HEK293 (cell line): ENCODE measurements at regions not wholly inside any gene's neighbourhood (a gene's known extent, or its start where the extent isn't known, plus 50 kb on each side); places are given as distances from the start of the nearest gene placed in this dataset.
A peak's percentile ranks its signal among the peaks of the same experiment; 100 is the strongest.

Experiments used
- GLI2 ChIP-seq: fragments of 450-650 bp; formaldehyde crosslinking; IDR thresholded peaks from 2 replicates; pipeline ENCODE4; 2017; ENCODE audit warnings: missing biosample characterization, missing genetic modification characterization, low read depth, borderline replicate concordance
- OVOL3 ChIP-seq: fragments of 450-650 bp; formaldehyde crosslinking; IDR thresholded peaks from 2 replicates; pipeline ENCODE4 v1.5.1; 2016; ENCODE audit warnings: missing biosample characterization, missing genetic modification characterization
- SCRT2 ChIP-seq: fragments of 450-650 bp; formaldehyde crosslinking; IDR thresholded peaks from 2 replicates; pipeline ENCODE4 v1.5.1; 2016; ENCODE audit warnings: missing biosample characterization, missing genetic modification characterization
- SP3 ChIP-seq: fragments of 450-650 bp; formaldehyde crosslinking; IDR thresholded peaks from 2 replicates; pipeline ENCODE4 v1.5.1; 2016; ENCODE audit warnings: missing biosample characterization, missing genetic modification characterization
- SP7 ChIP-seq: fragments of 450-650 bp; formaldehyde crosslinking; IDR thresholded peaks from 2 replicates; pipeline ENCODE4 v1.5.1; 2016; ENCODE audit warnings: missing biosample characterization, missing genetic modification characterization
- ZBTB17 ChIP-seq: fragments of 450-650 bp; formaldehyde crosslinking; IDR thresholded peaks from 2 replicates; pipeline ENCODE4 v1.5.1; 2016; ENCODE audit warnings: missing biosample characterization, missing genetic modification characterization
- ZFHX2 ChIP-seq: fragments of 450-650 bp; formaldehyde crosslinking; conservative IDR thresholded peaks from 2 replicates; pipeline ENCODE4 v1.5.1; 2016; ENCODE audit warnings: missing biosample characterization, missing genetic modification characterization
- ZFP41 ChIP-seq: fragments of 450-650 bp; formaldehyde crosslinking; IDR thresholded peaks from 2 replicates; pipeline ENCODE4 v1.5.1; 2016; ENCODE audit warnings: missing biosample characterization, missing genetic modification characterization, borderline replicate concordance
- ZIC2 ChIP-seq: fragments of 450-650 bp; formaldehyde crosslinking; IDR thresholded peaks from 2 replicates; pipeline ENCODE4 v1.5.1; 2016; ENCODE audit warnings: missing biosample characterization, missing genetic modification characterization
- ZNF19 ChIP-seq: fragments of 450-650 bp; formaldehyde crosslinking; IDR thresholded peaks from 2 replicates; pipeline ENCODE4; 2016; ENCODE audit warnings: missing biosample characterization, missing genetic modification characterization, low read depth
- ZNF311 ChIP-seq: fragments of 450-650 bp; formaldehyde crosslinking; IDR thresholded peaks from 2 replicates; pipeline ENCODE4 v1.5.1; 2017; ENCODE audit warnings: missing biosample characterization, missing genetic modification characterization, borderline replicate concordance
- ZNF394 ChIP-seq: fragments of 450-650 bp; formaldehyde crosslinking; IDR thresholded peaks from 2 replicates; pipeline ENCODE4 v1.5.1; 2016; ENCODE audit warnings: missing biosample characterization, missing genetic modification characterization, mild to moderate bottlenecking, moderate library complexity, borderline replicate concordance
- ZNF416 ChIP-seq: fragments of 450-650 bp; formaldehyde crosslinking; IDR thresholded peaks from 2 replicates; pipeline ENCODE4 v1.5.1; 2016; ENCODE audit warnings: missing biosample characterization, missing genetic modification characterization
- ZNF473 ChIP-seq: fragments of 450-650 bp; formaldehyde crosslinking; IDR thresholded peaks from 2 replicates; pipeline ENCODE4 v1.5.1; 2017; ENCODE audit warnings: missing biosample characterization, missing genetic modification characterization
- ZNF560 ChIP-seq: fragments of 450-650 bp; formaldehyde crosslinking; IDR thresholded peaks from 2 replicates; pipeline ENCODE4 v1.5.1; 2017; ENCODE audit warnings: missing biosample characterization, missing genetic modification characterization, borderline replicate concordance
- ZNF600 ChIP-seq: fragments of 450-650 bp; formaldehyde crosslinking; IDR thresholded peaks from 2 replicates; pipeline ENCODE4 v1.5.1; 2016; ENCODE audit warnings: missing biosample characterization, missing genetic modification characterization
- ZNF654 ChIP-seq: fragments of 450-650 bp; formaldehyde crosslinking; IDR thresholded peaks from 2 replicates; pipeline ENCODE4 v1.5.1; 2016; ENCODE audit warnings: low read depth, missing biosample characterization, missing genetic modification characterization
- ZNF701 ChIP-seq: fragments of 450-650 bp; formaldehyde crosslinking; IDR thresholded peaks from 2 replicates; pipeline ENCODE4 v1.5.1; 2016; ENCODE audit warnings: missing biosample characterization, missing genetic modification characterization
- ZNF76 ChIP-seq: fragments of 450-650 bp; formaldehyde crosslinking; IDR thresholded peaks from 2 replicates; pipeline ENCODE4; 2016; ENCODE audit warnings: low read depth, missing biosample characterization, missing genetic modification characterization, borderline replicate concordance
- ZNF843 ChIP-seq: fragments of 450-650 bp; formaldehyde crosslinking; IDR thresholded peaks from 2 replicates; pipeline ENCODE4 v1.5.1; 2016; ENCODE audit warnings: missing biosample characterization, missing genetic modification characterization
- TF ChIP-seq, protein P1 (sequence below): fragments of 450-650 bp; formaldehyde crosslinking; IDR thresholded peaks from 2 replicates; pipeline ENCODE4 v1.5.1; 2016; ENCODE audit warnings: missing biosample characterization, missing genetic modification characterization, borderline replicate concordance
- TF ChIP-seq, protein P2 (sequence below): fragments of 450-650 bp; formaldehyde crosslinking; IDR thresholded peaks from 2 replicates; pipeline ENCODE4 v1.5.1; 2017; ENCODE audit warnings: missing biosample characterization, missing genetic modification characterization
- TF ChIP-seq, protein P3 (sequence below): fragments of 450-650 bp; formaldehyde crosslinking; IDR thresholded peaks from 2 replicates; pipeline ENCODE4 v1.5.1; 2016; ENCODE audit warnings: missing biosample characterization, missing genetic modification characterization

DNA sequence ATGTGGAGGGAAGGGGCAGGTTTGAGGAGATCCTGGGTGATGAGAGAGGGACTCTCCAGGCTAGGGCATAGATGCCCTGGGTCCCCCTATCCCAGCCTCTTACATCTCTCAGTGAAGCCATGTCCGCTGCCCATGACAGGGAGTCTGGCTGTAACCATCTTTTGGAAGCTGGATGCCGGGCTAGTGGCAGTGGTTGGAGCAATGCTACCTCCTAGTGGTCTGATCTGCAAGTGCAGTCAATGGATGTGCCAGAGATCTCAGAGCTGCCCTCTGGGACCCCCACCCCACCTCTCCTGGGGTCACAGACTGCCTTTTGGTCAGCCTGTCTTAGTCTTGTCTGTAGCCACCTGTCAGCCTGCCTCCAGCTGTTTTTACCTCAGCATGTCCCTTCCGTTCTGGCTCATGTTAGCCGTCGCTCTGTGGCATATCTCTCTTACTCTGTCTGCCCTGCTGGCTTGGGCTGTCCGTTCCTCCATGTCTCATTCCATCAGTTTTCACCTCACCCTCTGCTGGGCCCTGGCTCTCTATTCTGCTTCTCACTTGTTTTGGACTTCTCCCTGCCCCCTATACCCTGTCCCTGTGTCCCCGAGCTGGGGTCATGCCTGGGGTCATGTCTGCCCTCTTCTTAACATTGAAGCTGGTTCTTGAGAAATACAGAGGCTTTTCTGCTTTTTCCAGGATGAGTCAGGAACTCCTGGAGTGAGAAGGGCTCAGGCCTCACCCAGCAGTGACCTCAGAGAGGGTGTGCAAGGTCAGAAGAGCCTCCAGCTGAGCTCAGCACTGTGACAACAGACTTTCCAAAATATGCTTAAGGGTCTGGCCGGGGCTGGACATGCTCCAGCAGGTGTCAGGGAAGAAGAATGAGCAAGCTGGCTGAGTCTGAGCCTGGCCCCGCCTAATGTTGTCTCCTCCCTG, 52.0 kb upstream of the THY1 start (continued):
- TF ChIP-seq, protein P1, sequence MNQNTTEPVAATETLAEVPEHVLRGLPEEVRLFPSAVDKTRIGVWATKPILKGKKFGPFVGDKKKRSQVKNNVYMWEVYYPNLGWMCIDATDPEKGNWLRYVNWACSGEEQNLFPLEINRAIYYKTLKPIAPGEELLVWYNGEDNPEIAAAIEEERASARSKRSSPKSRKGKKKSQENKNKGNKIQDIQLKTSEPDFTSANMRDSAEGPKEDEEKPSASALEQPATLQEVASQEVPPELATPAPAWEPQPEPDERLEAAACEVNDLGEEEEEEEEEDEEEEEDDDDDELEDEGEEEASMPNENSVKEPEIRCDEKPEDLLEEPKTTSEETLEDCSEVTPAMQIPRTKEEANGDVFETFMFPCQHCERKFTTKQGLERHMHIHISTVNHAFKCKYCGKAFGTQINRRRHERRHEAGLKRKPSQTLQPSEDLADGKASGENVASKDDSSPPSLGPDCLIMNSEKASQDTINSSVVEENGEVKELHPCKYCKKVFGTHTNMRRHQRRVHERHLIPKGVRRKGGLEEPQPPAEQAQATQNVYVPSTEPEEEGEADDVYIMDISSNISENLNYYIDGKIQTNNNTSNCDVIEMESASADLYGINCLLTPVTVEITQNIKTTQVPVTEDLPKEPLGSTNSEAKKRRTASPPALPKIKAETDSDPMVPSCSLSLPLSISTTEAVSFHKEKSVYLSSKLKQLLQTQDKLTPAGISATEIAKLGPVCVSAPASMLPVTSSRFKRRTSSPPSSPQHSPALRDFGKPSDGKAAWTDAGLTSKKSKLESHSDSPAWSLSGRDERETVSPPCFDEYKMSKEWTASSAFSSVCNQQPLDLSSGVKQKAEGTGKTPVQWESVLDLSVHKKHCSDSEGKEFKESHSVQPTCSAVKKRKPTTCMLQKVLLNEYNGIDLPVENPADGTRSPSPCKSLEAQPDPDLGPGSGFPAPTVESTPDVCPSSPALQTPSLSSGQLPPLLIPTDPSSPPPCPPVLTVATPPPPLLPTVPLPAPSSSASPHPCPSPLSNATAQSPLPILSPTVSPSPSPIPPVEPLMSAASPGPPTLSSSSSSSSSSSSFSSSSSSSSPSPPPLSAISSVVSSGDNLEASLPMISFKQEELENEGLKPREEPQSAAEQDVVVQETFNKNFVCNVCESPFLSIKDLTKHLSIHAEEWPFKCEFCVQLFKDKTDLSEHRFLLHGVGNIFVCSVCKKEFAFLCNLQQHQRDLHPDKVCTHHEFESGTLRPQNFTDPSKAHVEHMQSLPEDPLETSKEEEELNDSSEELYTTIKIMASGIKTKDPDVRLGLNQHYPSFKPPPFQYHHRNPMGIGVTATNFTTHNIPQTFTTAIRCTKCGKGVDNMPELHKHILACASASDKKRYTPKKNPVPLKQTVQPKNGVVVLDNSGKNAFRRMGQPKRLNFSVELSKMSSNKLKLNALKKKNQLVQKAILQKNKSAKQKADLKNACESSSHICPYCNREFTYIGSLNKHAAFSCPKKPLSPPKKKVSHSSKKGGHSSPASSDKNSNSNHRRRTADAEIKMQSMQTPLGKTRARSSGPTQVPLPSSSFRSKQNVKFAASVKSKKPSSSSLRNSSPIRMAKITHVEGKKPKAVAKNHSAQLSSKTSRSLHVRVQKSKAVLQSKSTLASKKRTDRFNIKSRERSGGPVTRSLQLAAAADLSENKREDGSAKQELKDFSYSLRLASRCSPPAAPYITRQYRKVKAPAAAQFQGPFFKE, result no peak
- no peak for TF ChIP-seq ZNF473 (tag by site-specific recombination)
- TF ChIP-seq GLI2 (tag by site-specific recombination), result no peak
- no peak for TF ChIP-seq ZNF19 (tag by site-specific recombination)
- TF ChIP-seq ZFHX2 (tag by site-specific recombination), result no peak
- no peak for TF ChIP-seq ZNF311 (tag by site-specific recombination)
- TF ChIP-seq ZNF560 (tag by site-specific recombination), result no peak
- TF ChIP-seq SCRT2 (tag by site-specific recombination), result no peak
- no peak for TF ChIP-seq ZNF416 (tag by site-specific recombination)
- TF ChIP-seq, protein P2, sequence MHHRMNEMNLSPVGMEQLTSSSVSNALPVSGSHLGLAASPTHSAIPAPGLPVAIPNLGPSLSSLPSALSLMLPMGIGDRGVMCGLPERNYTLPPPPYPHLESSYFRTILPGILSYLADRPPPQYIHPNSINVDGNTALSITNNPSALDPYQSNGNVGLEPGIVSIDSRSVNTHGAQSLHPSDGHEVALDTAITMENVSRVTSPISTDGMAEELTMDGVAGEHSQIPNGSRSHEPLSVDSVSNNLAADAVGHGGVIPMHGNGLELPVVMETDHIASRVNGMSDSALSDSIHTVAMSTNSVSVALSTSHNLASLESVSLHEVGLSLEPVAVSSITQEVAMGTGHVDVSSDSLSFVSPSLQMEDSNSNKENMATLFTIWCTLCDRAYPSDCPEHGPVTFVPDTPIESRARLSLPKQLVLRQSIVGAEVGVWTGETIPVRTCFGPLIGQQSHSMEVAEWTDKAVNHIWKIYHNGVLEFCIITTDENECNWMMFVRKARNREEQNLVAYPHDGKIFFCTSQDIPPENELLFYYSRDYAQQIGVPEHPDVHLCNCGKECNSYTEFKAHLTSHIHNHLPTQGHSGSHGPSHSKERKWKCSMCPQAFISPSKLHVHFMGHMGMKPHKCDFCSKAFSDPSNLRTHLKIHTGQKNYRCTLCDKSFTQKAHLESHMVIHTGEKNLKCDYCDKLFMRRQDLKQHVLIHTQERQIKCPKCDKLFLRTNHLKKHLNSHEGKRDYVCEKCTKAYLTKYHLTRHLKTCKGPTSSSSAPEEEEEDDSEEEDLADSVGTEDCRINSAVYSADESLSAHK (tag by site-specific recombination), result no peak
- TF ChIP-seq ZNF394 (tag by site-specific recombination), result no peak
- no peak for TF ChIP-seq ZNF600
- no peak for TF ChIP-seq ZNF701 (tag by site-specific recombination)
- TF ChIP-seq ZNF654 (tag by site-specific recombination), result peak; percentile 72
- TF ChIP-seq ZBTB17 (tag by site-specific recombination), result peak; percentile 30; the same call in 1 of the 2 replicates
- TF ChIP-seq ZNF843 (tag by site-specific recombination), result no peak
- TF ChIP-seq, protein P3, sequence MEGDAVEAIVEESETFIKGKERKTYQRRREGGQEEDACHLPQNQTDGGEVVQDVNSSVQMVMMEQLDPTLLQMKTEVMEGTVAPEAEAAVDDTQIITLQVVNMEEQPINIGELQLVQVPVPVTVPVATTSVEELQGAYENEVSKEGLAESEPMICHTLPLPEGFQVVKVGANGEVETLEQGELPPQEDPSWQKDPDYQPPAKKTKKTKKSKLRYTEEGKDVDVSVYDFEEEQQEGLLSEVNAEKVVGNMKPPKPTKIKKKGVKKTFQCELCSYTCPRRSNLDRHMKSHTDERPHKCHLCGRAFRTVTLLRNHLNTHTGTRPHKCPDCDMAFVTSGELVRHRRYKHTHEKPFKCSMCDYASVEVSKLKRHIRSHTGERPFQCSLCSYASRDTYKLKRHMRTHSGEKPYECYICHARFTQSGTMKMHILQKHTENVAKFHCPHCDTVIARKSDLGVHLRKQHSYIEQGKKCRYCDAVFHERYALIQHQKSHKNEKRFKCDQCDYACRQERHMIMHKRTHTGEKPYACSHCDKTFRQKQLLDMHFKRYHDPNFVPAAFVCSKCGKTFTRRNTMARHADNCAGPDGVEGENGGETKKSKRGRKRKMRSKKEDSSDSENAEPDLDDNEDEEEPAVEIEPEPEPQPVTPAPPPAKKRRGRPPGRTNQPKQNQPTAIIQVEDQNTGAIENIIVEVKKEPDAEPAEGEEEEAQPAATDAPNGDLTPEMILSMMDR (tag by site-specific recombination), result peak; percentile 74
- TF ChIP-seq SP3, result no peak
- TF ChIP-seq ZIC2, result peak; percentile 24; the same call in 1 of the 2 replicates
- no peak for TF ChIP-seq SP7 (tag by site-specific recombination)
- no peak for TF ChIP-seq OVOL3
- 0 out of 2 replicates have a peak, but pooled peaks have one; percentile 22 for TF ChIP-seq ZNF76 (tag by site-specific recombination)
- no peak for TF ChIP-seq ZFP41 (tag by site-specific recombination)
